ENCODE measurements at regions not wholly inside any gene's neighbourhood (a gene's known extent, or its start where the extent isn't known, plus 50 kb on each side); places are given as distances from the start of the nearest gene placed in this dataset.
A peak's percentile ranks its signal among the peaks of the same experiment; 100 is the strongest.

GRCh38 chr3:103699228-103699627 lies 1264.4 kb downstream of the ZPLD1 start:
- H3K27ac ChIP-seq: no peak overlapping the region
- ATAC-seq: no peak
- H3K27me3 ChIP-seq: no peaks in the 10 kb centered on the region
- TF ChIP-seq, protein P1, sequence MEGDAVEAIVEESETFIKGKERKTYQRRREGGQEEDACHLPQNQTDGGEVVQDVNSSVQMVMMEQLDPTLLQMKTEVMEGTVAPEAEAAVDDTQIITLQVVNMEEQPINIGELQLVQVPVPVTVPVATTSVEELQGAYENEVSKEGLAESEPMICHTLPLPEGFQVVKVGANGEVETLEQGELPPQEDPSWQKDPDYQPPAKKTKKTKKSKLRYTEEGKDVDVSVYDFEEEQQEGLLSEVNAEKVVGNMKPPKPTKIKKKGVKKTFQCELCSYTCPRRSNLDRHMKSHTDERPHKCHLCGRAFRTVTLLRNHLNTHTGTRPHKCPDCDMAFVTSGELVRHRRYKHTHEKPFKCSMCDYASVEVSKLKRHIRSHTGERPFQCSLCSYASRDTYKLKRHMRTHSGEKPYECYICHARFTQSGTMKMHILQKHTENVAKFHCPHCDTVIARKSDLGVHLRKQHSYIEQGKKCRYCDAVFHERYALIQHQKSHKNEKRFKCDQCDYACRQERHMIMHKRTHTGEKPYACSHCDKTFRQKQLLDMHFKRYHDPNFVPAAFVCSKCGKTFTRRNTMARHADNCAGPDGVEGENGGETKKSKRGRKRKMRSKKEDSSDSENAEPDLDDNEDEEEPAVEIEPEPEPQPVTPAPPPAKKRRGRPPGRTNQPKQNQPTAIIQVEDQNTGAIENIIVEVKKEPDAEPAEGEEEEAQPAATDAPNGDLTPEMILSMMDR (IDR thresholded peaks at IDR 0.05): no peak
- no peak for DNase-seq
- H3K4me3 ChIP-seq: no peak overlapping the region
- H3K4me1 ChIP-seq: no peaks in the 10 kb centered on the region
- no peaks in the 10 kb centered on the region for H3K9me3 ChIP-seq
- intact Hi-C loops (cut with DNase I): no loop called here
- no peaks in the 10 kb centered on the region for H3K36me3 ChIP-seq

DNA sequence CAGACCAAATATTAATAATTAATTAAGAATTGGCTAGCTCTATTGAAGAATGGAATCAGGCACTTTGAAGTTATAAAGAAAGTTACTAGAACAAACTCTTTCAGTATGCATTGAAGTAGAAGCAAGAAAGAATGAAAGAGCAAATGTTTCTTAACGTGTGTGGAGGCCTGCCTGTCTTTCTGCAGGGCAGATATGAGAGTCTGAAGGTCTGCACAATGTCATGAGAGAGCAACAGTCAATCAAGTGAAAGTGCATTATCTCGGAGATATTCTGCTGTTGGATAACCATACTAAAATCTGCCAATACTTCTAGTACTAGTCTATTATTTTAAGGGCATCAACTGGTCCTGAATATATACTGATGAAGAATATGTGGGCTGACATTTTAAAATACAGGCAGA lies 1270.8 kb downstream of the ZPLD1 start:
- H3K4me3 ChIP-seq: no peak overlapping the region
- DNase-seq (no peak), ATAC-seq (no peak)
- H3K27ac ChIP-seq: no peak overlapping the region
- no peaks in the 10 kb centered on the region for H3K36me3 ChIP-seq
- TF ChIP-seq, protein P1 (IDR thresholded peaks at IDR 0.05): no peak
- H3K27me3 ChIP-seq: no peaks in the 10 kb centered on the region
- no peaks in the 10 kb centered on the region for H3K4me1 ChIP-seq
- no peaks in the 10 kb centered on the region for H3K9me3 ChIP-seq
- intact Hi-C loops (cut with DNase I): no loop called here

GRCh38 chr3:103706671-103707070 lies 1271.9 kb downstream of the ZPLD1 start:
- intact Hi-C loops (cut with DNase I): no loop called here
- H3K27me3 ChIP-seq: no peaks in the 10 kb centered on the region
- H3K9me3 ChIP-seq: no peaks in the 10 kb centered on the region

GRCh38 chr3:103711670-103712069 lies 1276.9 kb downstream of the ZPLD1 start:
- ATAC-seq (no peak), DNase-seq (no peak)
- H3K27ac ChIP-seq: no peak overlapping the region
- H3K4me1 ChIP-seq: no peaks in the 10 kb centered on the region
- H3K27me3 ChIP-seq: no peaks in the 10 kb centered on the region
- intact Hi-C loops (cut with DNase I): no loop called here
- TF ChIP-seq, protein P1 (IDR thresholded peaks at IDR 0.05): no peak
- H3K9me3 ChIP-seq: no peaks in the 10 kb centered on the region
- no peaks in the 10 kb centered on the region for H3K36me3 ChIP-seq
- H3K4me3 ChIP-seq: no peak overlapping the region

More at GRCh38 chr3:103706671-103707070, 1271.9 kb downstream of the ZPLD1 start:
- no peak for ATAC-seq
- H3K27ac ChIP-seq: no peak overlapping the region
- no peak overlapping the region for H3K4me3 ChIP-seq
- H3K4me1 ChIP-seq: no peaks in the 10 kb centered on the region
- DNase-seq: no peak
- no peaks in the 10 kb centered on the region for H3K36me3 ChIP-seq
- TF ChIP-seq, protein P1 (IDR thresholded peaks at IDR 0.05): no peak

DNA sequence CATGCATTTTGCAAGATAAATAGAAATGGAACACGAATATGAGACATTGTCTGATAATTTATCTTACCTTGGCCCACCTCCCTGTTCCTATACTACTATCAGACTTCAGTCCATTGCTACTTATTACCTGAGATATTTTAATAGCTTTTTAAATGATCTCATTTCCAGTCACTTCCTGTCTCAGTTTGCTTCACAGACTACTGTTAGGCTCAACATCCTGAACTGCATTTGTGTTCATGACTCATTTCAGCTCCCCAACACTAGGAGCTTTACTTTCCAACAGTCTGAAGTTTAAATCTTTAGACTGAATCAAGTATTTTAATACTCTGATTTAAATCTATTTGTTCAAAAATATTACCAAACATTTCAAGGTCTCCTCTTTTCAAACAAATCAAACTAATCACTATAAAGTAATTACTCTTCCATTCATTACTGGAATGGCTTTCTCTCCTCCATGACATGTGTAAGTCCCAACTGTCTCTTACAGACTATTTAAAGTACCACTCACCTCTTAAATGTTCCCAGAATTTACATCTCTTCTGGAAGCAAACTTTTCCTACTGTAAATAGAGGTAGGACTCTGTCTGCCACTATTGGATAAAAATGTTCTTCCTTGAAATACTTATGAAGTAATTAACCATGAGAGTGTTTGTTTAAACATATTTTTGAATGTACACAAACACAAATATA lies 1277.6 kb downstream of the ZPLD1 start:
- Histone ChIP-seq H3K27ac (no peak overlapping the region), H3K4me3 (no peak overlapping the region), H3K27me3 (no peaks in the 10 kb centered on the region), H3K9me3 (no peaks in the 10 kb centered on the region), H3K4me1 (no peaks in the 10 kb centered on the region), H3K36me3 (no peaks in the 10 kb centered on the region)
- TF ChIP-seq, protein P1 (IDR thresholded peaks at IDR 0.05): no peak
- intact Hi-C loops (cut with DNase I): no loop called here
- DNase-seq (no peak), ATAC-seq (peak; percentile 66)

Measured in left lung (tissue), 4 donors.